IMR-90 (cell line): ENCODE measurements at regions not wholly inside any gene's neighbourhood (a gene's known extent, or its start where the extent isn't known, plus 50 kb on each side); places are given as distances from the start of the nearest gene placed in this dataset.

ENCODE experiments used
- ATAC-seq: fragments of 200-7000 bp; cut with Tn5 transposase; 2 replicates; pipeline ENCODE4 v1.9.1; 2020; ENCODE audit warnings: low read depth, mild to moderate bottlenecking, moderate library complexity
- BruUV-seq: library from RNA; stranded (reverse); fragments of 400-500 nt; replicated peaks from 2 replicates; lab custom pipeline; 2021; lab: Mats Ljungman, UMichigan
- CTCF ChIA-PET: fragments of 300-600 bp; formaldehyde crosslinking; extraction: SDS; loops from one replicate; lab custom pipeline; 2021; ENCODE audit warnings: antibody characterized with exemption; lab: Yijun Ruan, JAX
- POLR2A ChIA-PET: fragments of 300-600 bp; sonication (Branson Sonifier 250); formaldehyde crosslinking; loops from one replicate; lab custom pipeline; 2022; ENCODE audit warnings: antibody characterized with exemption; ENCODE audit not compliant: unreplicated experiment; lab: Charles Lee
- DNase-seq: peaks from one replicate; pipeline ENCODE4 v3.0.0; 2013
- H2AFZ ChIP-seq: replicated peaks from 2 replicates; pipeline ENCODE3; 2013; ENCODE audit warnings: low read length, mild to moderate bottlenecking; ENCODE audit not compliant: poor library complexity
- H2AK5ac ChIP-seq: 2 replicates; pipeline ENCODE4 v1.6.1; 2013; ENCODE audit warnings: low read depth, low read length, inconsistent platforms
- H2AK9ac ChIP-seq: replicated peaks from 2 replicates; pipeline ENCODE3; 2013; ENCODE audit warnings: mild to moderate bottlenecking, low read depth, low read length, moderate library complexity; ENCODE audit not compliant: poor library complexity
- H2BK120ac ChIP-seq: 2 replicates; pipeline ENCODE4 v1.6.1; 2013; ENCODE audit warnings: low read depth, low read length, inconsistent platforms
- H2BK15ac ChIP-seq: 3 replicates; pipeline ENCODE4 v1.6.1; 2013; ENCODE audit warnings: low read depth, low read length, inconsistent platforms
- H2BK20ac ChIP-seq: 2 replicates; pipeline ENCODE4 v1.6.1; 2013; ENCODE audit warnings: low read depth, mild to moderate bottlenecking, inconsistent platforms, low read length, moderate library complexity
- H2BK5ac ChIP-seq: 2 replicates; pipeline ENCODE4 v1.6.1; 2013; ENCODE audit warnings: mild to moderate bottlenecking, low read depth, low read length, inconsistent platforms; ENCODE audit not compliant: poor library complexity, severe bottlenecking
- H3K14ac ChIP-seq: replicated peaks from 2 replicates; pipeline ENCODE4 v1.6.1; 2013; ENCODE audit warnings: low read depth, low read length, inconsistent platforms
- H3K18ac ChIP-seq: 2 replicates; pipeline ENCODE4 v1.6.1; 2013; ENCODE audit warnings: low read depth, low read length, control low read depth
- H3K23ac ChIP-seq: 2 replicates; pipeline ENCODE4 v1.6.1; 2013; ENCODE audit warnings: low read depth, low read length, inconsistent platforms
- H3K27ac ChIP-seq: 2 replicates; pipeline ENCODE4 v1.5.1; 2013; ENCODE audit warnings: mild to moderate bottlenecking, control low read depth, low read length; ENCODE audit not compliant: insufficient read depth
- H3K27me3 ChIP-seq: 2 replicates; pipeline ENCODE4 v1.6.1; 2013; ENCODE audit warnings: low read length; ENCODE audit not compliant: control insufficient read depth, insufficient read depth
- H3K36me3 ChIP-seq: 2 replicates; pipeline ENCODE4 v1.6.1; 2013; ENCODE audit warnings: low read length, mixed read lengths; ENCODE audit not compliant: control insufficient read depth, insufficient read depth
- H3K4ac ChIP-seq: 2 replicates; pipeline ENCODE4 v1.6.1; 2013; ENCODE audit warnings: low read depth, low read length, inconsistent platforms
- H3K4me1 ChIP-seq: 2 replicates; pipeline ENCODE4 v1.6.1; 2013; ENCODE audit warnings: low read length, mixed read lengths; ENCODE audit not compliant: control insufficient read depth, insufficient read depth
- H3K4me2 ChIP-seq: 2 replicates; pipeline ENCODE4 v1.6.1; 2013; ENCODE audit warnings: low read depth, mild to moderate bottlenecking, control low read depth, low read length, moderate library complexity
- H3K4me3 ChIP-seq: 2 replicates; pipeline ENCODE4 v1.5.1; 2013; ENCODE audit warnings: low read depth, mild to moderate bottlenecking, control low read depth, low read length, moderate library complexity; ENCODE audit not compliant: insufficient read depth
- H3K56ac ChIP-seq: 2 replicates; pipeline ENCODE4 v1.6.1; 2013; ENCODE audit warnings: low read length, inconsistent platforms; ENCODE audit not compliant: insufficient read depth; ENCODE audit errors: extremely low read depth
- H3K79me1 ChIP-seq, 2 experiments: 2 replicates each; pipeline ENCODE4 v1.6.1; 2013; ENCODE audit warnings: low read length in 2 of 2, inconsistent platforms in 1 of 2, low read depth in 1 of 2
- H3K9ac ChIP-seq: 2 replicates; pipeline ENCODE4 v1.6.1; 2013; ENCODE audit warnings: low read depth, low read length, control low read depth
- H3K9me1 ChIP-seq: 2 replicates; pipeline ENCODE4 v1.6.1; 2013; ENCODE audit warnings: low read length, inconsistent platforms; ENCODE audit not compliant: insufficient read depth
- H3K9me3 ChIP-seq: 2 replicates; pipeline ENCODE4 v1.6.1; 2013; ENCODE audit warnings: low read length; ENCODE audit not compliant: control insufficient read depth, insufficient read depth
- H4K20me1 ChIP-seq: 2 replicates; pipeline ENCODE4 v1.6.1; 2013; ENCODE audit warnings: low read length, inconsistent platforms; ENCODE audit not compliant: insufficient read depth
- H4K5ac ChIP-seq: 2 replicates; pipeline ENCODE4 v1.6.1; 2013; ENCODE audit warnings: mild to moderate bottlenecking, low read depth, low read length, control low read depth
- H4K8ac ChIP-seq, 2 experiments: 2 replicates each; pipeline ENCODE4 v1.6.1; 2013; ENCODE audit warnings: low read depth in 2 of 2, low read length in 2 of 2, control low read depth in 1 of 2, inconsistent platforms in 1 of 2
- H4K91ac ChIP-seq: 2 replicates; pipeline ENCODE4 v1.6.1; 2013; ENCODE audit warnings: low read depth, low read length, inconsistent platforms; ENCODE audit not compliant: insufficient read depth
- BHLHE40 ChIP-seq: fragments of 150-350 bp; IDR thresholded peaks from 2 replicates; pipeline ENCODE4 v1.6.1; 2016; ENCODE audit warnings: mild to moderate bottlenecking, low read depth, low read length
- CEBPB ChIP-seq: IDR thresholded peaks from 2 replicates; pipeline ENCODE4 v1.6.1; 2012; ENCODE audit warnings: low read depth, low read length, improper control_type of control experiment
- CHD1 ChIP-seq: IDR thresholded peaks from 2 replicates; pipeline ENCODE4 v1.6.1; 2012; ENCODE audit warnings: low read depth, low read length, improper control_type of control experiment
- ELK1 ChIP-seq: fragments of 150-350 bp; IDR thresholded peaks from 2 replicates; pipeline ENCODE4 v1.6.1; 2016; ENCODE audit warnings: low read depth, mild to moderate bottlenecking, low read length, moderate library complexity, borderline replicate concordance
- FOS ChIP-seq: fragments of 150-350 bp; IDR thresholded peaks from 2 replicates; pipeline ENCODE4 v1.6.1; 2016; ENCODE audit warnings: low read depth, low read length
- MAZ ChIP-seq: IDR thresholded peaks from 2 replicates; pipeline ENCODE4 v1.6.1; 2012; ENCODE audit warnings: low read depth, mild to moderate bottlenecking, low read length, improper control_type of control experiment, moderate library complexity, borderline replicate concordance
- NFE2L2 ChIP-seq: fragments of 150-350 bp; IDR thresholded peaks from 2 replicates; pipeline ENCODE4 v1.6.1; 2016; ENCODE audit warnings: low read depth, mild to moderate bottlenecking, low read length
- POLR2A ChIP-seq: IDR thresholded peaks from 2 replicates; pipeline ENCODE4 v1.6.1; 2012; ENCODE audit warnings: mild to moderate bottlenecking, low read depth, low read length
- RAD21 ChIP-seq: IDR thresholded peaks from 2 replicates; pipeline ENCODE4 v1.6.1; 2012; ENCODE audit warnings: low read length, improper control_type of control experiment
- RCOR1 ChIP-seq: IDR thresholded peaks from 2 replicates; pipeline ENCODE4 v1.6.1; 2012; ENCODE audit warnings: mild to moderate bottlenecking, low read length, improper control_type of control experiment; ENCODE audit not compliant: insufficient replicate concordance
- RFX5 ChIP-seq: IDR thresholded peaks from 2 replicates; pipeline ENCODE4 v1.8.0; 2012; ENCODE audit warnings: low read depth, mild to moderate bottlenecking, low read length, moderate library complexity
- SMC3 ChIP-seq: fragments of 150-350 bp; IDR thresholded peaks from 2 replicates; pipeline ENCODE4 v1.6.1; 2016; ENCODE audit warnings: low read depth, mild to moderate bottlenecking, antibody characterized with exemption, low read length, moderate library complexity
- WGBS, 2 experiments: methylation state at CpG; one replicate each; pipeline versions ENCODE4 v1.1.5 to v1.1.7; 2013; ENCODE audit warnings: missing lambda C conversion rate in 2 of 2; ENCODE audit not compliant: insufficient read length in 1 of 2; ENCODE audit errors: extremely low coverage in 2 of 2; 5-methylcytosine and 5-hydroxymethylcytosine counted together
- dilution Hi-C: fragments of 300-500 bp; cut with HindIII; formaldehyde crosslinking; loops from one replicate; pipeline ENCODE4 v1.14.3; 2018; ENCODE audit warnings: low sequenced_read_pairs; ENCODE audit not compliant: unreplicated experiment
- in situ Hi-C: fragments of 300-500 bp; cut with MboI; formaldehyde crosslinking; loops from 3 replicates; pipeline ENCODE4 v1.14.3; 2019; ENCODE audit warnings: low sequenced_read_pairs, inconsistent platforms, mixed read lengths
- intact Hi-C: fragments of 100-400 bp; cut with micrococcal nuclease; formaldehyde crosslinking; loops from 2 replicates; pipeline ENCODE4 v1.10.0; 2022
- TF ChIP-seq, protein P1 (sequence below): fragments of 150-350 bp; IDR thresholded peaks from 2 replicates; pipeline ENCODE4 v1.6.1; 2017; ENCODE audit warnings: mild to moderate bottlenecking, antibody characterized with exemption, low read length, low read depth
- TF ChIP-seq, protein P2 (sequence below): conservative IDR thresholded peaks from 2 replicates; pipeline ENCODE4 v1.5.1; 2012; ENCODE audit warnings: mild to moderate bottlenecking, low read depth, low read length, improper control_type of control experiment

DNA sequence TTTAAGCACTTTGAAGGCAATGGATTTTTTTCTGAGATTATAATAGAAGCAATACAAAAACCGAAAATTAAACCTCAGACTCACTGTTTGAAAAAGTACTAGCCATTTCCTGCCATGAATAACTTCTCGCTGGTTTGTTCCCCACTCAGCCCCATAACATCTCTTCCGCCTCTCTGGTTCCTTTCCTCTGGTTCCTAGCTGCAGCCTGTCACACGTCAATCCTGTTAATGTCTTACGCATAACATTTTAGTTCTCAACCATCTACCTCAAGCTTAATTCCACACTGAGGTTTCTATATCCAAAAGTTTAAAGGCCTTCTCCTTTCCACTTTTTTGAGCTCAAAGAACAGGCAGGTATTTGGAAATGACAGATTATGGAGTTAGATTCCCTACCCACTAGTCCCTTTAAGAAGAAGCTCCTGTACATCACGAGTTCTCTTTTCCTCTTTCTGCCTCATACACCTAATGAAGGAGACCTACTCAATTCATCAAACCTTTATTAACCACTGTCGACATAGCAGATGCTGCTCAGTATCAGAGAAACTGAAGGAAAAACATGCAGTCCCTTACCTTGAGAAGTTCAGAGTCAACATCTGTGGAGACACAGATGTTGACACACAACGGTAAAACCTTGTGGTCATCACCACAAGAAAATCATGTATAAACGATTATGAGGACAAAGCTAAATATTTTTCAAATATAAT lies 243.0 kb upstream of the PTGER4 start:
- BruUV-seq = no TSS peak
- no peak overlapping the region for H3K27ac ChIP-seq
- H3K4me3 ChIP-seq = no peak overlapping the region
- H2AFZ ChIP-seq = no peak overlapping the region
- no peaks in the 10 kb centered on the region; the same call in 1 of the 2 replicates for H3K9me1 ChIP-seq
- no peak overlapping the region for H4K5ac ChIP-seq
- H3K56ac ChIP-seq = no peak overlapping the region
- in situ Hi-C loops = no loop called here
- dilution Hi-C loops = no loop called here
- WGBS, 2 experiments = 90% methylated on average over 5 of the region's 9 CpGs; no CpG with 5 or more reads in 1 of the 2 experiments
- H2AK9ac ChIP-seq = no peak overlapping the region
- H3K14ac ChIP-seq = no peak overlapping the region
- no peaks in the 10 kb centered on the region; the same call in 1 of the 2 replicates for H3K4me1 ChIP-seq
- no peak overlapping the region for H3K23ac ChIP-seq
- ChIA-PET CTCF (no interaction called here), POLR2A (no interaction called here)
- TF ChIP-seq, protein P1, sequence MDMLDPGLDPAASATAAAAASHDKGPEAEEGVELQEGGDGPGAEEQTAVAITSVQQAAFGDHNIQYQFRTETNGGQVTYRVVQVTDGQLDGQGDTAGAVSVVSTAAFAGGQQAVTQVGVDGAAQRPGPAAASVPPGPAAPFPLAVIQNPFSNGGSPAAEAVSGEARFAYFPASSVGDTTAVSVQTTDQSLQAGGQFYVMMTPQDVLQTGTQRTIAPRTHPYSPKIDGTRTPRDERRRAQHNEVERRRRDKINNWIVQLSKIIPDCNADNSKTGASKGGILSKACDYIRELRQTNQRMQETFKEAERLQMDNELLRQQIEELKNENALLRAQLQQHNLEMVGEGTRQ = no peak
- TF ChIP-seq MAZ = no peak
- no peak for TF ChIP-seq RCOR1
- TF ChIP-seq RFX5 = no peak
- TF ChIP-seq CHD1 = no peak
- TF ChIP-seq SMC3 = no peak
- no peak for TF ChIP-seq POLR2A
- TF ChIP-seq, protein P2, sequence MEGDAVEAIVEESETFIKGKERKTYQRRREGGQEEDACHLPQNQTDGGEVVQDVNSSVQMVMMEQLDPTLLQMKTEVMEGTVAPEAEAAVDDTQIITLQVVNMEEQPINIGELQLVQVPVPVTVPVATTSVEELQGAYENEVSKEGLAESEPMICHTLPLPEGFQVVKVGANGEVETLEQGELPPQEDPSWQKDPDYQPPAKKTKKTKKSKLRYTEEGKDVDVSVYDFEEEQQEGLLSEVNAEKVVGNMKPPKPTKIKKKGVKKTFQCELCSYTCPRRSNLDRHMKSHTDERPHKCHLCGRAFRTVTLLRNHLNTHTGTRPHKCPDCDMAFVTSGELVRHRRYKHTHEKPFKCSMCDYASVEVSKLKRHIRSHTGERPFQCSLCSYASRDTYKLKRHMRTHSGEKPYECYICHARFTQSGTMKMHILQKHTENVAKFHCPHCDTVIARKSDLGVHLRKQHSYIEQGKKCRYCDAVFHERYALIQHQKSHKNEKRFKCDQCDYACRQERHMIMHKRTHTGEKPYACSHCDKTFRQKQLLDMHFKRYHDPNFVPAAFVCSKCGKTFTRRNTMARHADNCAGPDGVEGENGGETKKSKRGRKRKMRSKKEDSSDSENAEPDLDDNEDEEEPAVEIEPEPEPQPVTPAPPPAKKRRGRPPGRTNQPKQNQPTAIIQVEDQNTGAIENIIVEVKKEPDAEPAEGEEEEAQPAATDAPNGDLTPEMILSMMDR = no peak
- TF ChIP-seq FOS = no peak
- no peak for TF ChIP-seq BHLHE40
- TF ChIP-seq ELK1 = no peak
- no peak for TF ChIP-seq NFE2L2
- TF ChIP-seq CEBPB = no peak
- no peak for TF ChIP-seq RAD21
- DNase-seq (no peak), ATAC-seq (no peak)
- H4K91ac ChIP-seq = no peak overlapping the region
- H4K20me1 ChIP-seq = no peaks in the 10 kb centered on the region
- H3K4me2 ChIP-seq = no peak overlapping the region
- no peak overlapping the region for H2BK20ac ChIP-seq
- no peak overlapping the region for H2AK5ac ChIP-seq
- no peak overlapping the region for H2BK5ac ChIP-seq
- H3K18ac ChIP-seq = no peak overlapping the region; the same call in 1 of the 2 replicates
- no peaks in the 10 kb centered on the region for H3K9me3 ChIP-seq
- H3K36me3 ChIP-seq = no peaks in the 10 kb centered on the region
- no peak overlapping the region; the same call in 2 of the 3 replicates for H2BK15ac ChIP-seq
- H3K4ac ChIP-seq = no peak overlapping the region
- H3K9ac ChIP-seq = no peak overlapping the region
- H3K27me3 ChIP-seq = no peaks in the 10 kb centered on the region
- no peak overlapping the region for H4K8ac ChIP-seq
- no peak overlapping the region for H2BK120ac ChIP-seq
- H3K79me1 ChIP-seq = no peaks in the 10 kb centered on the region
- intact Hi-C loops = no loop called here
